HG03575 (cell line): ENCODE measurements at regions not wholly inside any gene's neighbourhood (a gene's known extent, or its start where the extent isn't known, plus 50 kb on each side); places are given as distances from the start of the nearest gene placed in this dataset.

Experiments used
- ATAC-seq: cut with Tn5 transposase; IDR thresholded peaks from one replicate; pipeline ENCODE4 v1.9.1; 2021; ENCODE audit not compliant: unreplicated experiment, insufficient number of reproducible peaks, low FRiP score; ENCODE audit errors: extremely low read depth

DNA sequence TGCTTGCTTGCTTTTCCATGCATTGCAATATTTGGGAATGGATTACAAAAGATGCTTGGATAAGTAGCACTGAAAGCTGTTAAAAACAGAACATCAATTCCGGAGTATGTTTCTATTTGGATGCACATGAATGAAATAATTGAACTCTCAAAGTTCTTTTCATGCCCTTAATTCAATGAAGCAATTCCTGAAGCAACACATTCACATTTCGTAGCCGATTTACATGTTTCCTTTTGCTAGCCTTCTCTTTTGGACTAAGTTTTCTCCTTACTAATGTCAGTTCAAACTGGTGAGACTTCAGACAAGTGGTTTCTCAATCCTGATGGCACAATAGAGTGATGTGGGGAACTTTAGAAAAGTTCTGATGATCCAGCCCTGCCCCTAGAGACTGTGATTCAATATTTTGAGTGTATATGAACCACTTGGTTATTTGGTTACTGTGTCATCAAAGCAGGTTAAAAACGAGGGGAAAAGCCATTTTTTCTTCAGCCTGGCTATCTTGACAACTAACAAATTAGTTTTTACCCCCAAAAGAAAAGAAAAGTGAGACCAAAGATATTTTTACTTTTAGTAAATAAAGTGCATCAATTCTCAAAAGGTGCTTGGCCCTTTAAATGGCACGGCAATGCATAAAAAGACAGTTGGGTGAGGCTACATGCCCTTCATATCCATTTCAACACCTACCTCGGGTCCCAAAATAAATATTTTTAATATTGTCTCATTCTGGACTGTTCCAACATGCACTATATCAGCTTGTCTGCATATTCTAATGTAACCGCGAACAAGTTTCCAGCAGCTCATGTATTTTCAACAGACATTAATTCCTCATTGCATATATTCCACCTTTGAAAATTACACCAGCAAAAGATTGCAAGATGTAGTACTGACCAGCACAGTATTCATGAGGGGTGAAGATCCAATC, 90.1 kb upstream of the RPL34 start:
- ATAC-seq = no peak

DNA sequence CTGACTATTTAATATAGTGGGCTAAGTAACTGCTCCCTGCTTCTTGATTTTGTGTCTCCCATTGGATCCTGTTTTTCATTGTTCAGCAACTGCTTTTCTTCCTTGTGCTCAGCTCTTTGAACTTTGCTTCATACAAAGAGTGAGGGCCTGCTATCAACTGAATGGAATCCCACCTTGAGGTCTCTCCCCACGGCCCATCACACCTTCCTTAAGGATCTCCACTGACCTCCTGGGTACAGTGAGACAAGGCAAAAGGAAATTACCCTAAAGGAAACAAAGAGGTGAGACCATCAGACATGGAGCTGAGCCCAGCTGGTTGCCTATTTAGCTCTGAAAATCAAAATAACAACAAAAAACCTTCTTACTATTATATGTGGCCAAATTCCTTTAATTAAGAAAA, 91.3 kb upstream of the RPL34 start:
- no peak for ATAC-seq

DNA sequence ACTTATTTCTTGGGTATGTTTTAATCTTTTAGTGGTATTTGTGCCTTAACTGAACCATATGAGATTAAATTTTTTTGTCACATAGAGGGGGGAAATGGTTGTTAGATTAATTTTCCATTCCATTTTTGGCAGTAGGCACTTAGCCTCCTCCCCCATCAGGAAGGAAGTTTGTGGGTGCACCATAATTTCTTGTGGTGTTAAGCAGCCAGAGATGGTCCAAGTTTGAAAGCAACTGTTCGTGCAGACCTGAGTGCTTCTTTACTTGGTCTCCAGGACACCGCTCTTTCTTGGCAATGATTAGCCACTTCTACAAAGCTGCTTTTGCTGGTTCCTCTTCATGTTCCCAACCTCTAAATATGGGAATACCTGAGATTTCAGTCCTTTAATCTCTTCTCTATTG, 92.7 kb upstream of the RPL34 start:
- ATAC-seq = no peak

DNA sequence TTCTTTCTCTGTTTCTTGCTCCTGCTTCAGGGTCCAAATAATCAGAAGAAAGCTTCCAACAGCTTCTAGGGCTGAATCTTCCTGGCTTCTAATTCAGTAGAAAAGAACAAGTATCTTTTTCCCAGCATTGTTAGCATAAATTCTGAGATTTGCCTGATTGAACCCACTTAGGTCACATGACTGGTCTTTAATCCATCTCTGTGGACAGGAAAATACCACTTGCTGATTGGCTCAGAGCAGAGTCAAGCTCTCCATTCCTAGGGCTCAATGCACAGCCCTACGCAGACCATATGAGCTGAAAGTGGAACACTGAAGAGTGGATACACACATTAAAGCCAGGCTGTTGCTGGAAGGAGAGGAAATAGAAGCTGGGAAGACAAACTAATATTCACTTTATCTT, 99.6 kb upstream of the RPL34 start:
- no peak for ATAC-seq

DNA sequence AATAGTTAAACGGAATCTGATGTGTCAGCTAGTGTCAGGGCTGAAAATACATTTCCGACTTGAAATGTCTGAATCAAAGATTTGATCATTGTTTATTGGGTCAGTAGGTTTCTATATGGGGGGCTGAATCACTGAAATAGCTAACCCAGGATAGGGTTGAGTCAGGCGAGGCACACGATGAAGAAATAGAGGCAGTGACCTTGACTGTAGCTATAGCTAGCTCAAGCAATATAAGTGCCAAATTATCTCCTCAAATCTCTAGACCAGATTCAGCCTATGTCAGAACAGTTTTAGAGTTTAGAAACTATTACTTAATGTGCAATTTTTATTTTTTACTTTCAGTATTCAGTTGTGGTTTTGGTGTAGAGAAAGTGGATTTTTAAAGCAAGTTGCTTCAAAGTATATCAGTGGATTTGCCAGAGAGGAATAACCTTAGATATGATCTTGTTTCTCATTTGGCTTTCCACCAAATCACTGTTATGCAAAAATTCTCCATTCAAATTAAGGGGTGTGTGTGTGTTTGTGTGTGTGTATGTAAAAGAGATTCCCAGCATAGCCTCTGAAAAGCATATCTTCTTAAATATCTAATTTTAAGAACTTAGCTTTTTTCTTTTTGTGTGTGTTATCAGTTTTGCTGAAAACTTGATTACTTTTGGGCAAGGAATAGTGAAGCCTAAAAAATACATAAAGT, 100.3 kb upstream of the RPL34 start:
- ATAC-seq = no peak

DNA sequence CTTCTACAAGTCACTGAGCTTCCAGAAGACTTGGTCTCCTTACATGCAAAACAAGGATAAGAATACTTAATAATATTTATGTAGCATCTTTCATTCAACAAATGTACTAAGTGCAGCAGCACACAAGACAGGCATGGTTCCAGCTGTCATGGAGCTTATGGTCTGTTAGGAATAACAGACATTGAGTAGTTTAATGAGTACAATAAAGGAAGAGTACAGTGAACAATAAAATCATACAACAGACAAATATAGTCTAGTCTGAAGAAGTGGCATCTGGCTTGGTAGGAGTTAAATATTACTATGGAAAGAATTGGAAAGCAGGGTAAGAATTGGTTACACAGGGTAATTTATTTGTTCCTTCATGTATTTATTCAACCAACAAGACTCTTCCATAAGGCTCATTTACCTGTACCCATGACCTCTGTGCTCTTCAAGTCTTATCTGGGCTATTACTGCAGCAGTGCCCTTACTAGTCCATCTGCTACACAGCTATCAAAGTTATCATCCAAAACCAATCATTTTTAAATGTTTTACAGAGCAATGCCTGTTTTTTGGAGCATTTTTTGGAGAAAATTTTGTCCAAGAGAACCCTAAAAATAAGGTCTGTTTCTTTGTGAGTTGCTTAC, 101.1 kb upstream of the RPL34 start:
- no peak for ATAC-seq

DNA sequence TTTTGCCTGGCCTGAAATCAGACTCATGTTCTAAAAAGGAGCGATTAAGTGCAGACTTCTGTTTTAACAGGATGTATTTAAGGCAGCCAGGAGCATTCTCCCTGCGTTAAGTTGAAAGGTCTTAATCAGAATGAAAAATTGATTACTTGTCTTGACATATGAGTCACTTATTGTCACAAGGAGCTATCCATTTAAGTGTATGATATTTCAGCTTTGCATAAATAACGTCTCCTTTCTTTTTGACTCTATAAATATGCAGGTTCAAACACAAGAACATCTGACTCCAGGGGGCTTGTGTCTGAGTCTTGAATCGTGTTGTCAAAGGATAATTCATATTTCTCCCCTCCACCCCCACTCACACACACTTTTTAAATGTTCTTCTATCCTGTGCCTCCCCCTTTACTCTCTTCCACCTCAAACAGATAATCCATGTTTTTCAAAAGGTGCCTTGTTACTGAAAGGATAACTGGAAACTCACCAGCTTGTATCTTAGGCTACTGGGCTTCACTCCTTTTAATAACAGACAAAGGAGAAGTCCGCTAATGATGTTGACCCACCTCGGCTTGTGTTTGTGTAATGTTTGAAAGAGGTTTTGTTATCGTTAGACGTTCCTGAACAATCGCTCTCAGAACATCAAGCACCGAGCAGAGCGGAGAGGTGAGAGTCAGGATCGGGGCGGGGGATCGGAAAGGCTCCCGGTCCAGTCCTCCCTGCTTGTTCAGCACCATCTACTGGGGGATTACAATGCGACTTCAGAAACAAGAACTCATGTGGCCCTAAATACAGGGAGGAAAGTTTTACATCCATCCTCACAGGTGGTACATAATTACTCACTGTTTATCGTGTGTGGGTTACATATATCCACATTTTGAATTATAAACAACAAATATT, 107.5 kb upstream of the RPL34 start:
- no peak for ATAC-seq

DNA sequence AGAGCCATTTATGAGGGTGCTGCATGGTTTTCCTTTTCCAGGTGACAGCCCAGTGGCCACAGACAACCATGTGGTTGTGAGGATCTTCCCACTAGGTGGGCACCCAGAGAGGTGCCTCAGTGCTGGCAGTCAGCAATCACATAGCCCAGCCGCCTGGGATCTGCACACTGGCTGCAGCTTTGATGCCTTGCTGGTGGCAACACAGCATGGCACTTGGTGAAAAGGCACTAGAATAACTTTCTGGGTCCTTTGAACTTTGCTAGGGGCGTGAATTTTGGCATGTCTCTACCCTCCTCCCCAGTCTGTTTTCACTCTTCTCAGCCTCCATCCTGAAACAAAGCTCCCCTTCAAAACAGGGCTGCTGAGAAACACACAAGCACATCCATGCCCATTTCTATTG, 108.8 kb upstream of the RPL34 start:
- ATAC-seq = no peak

DNA sequence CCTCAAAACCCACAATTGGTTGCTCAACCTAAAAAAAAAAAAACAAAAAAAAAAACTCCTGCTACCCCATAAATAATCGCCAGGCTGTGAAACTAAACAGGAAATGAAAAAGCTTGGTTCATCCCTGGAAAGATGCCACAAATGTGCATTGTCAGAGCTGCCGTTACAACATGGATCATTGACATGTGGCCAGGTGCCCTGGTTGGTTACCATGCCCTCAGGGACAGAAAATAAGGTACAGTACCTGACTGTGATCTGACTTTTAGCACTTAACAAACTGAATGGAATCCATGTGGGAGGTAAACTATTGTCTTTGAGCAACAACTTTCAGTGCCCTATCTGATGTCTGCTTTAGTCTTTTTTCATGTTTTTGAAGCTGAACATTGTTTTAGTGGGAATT, 118.0 kb upstream of the RPL34 start:
- no peak for ATAC-seq

DNA sequence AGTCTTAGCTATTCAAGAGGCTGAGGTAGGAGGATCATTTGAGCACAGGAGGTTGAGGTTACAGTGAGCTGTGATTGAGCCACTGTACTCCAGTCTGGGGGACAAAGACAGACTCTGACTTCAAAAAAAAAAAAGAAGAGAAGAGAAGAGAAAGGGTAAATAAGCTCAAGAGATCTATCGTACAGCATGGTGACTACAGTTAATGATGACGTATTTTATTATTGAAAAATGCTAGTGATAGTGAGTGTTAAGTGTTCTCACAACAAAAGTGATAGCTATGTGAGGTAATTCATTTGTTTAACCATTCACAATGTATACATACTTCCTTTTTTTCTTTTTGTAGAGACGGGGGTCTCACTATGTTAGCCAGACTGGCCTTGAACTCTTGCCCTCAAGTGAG, 121.5 kb upstream of the RPL34 start:
- ATAC-seq = no peak

DNA sequence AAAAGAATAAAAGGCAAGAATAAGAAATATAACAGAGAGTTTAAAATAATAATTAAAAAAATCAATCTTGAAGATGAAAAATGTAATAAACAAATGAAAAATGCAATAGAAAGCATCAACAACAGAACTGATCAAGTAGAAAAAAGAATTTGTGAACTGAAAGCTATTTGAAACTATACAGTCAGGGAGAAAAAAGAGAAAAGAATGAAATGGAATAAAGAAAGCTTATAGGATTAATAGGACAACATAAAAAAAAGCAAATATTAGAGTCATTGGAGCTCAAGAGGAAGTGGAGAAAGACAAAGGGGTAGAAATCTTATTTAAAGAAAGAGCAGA, 126.8 kb upstream of the RPL34 start:
- no peak for ATAC-seq

DNA sequence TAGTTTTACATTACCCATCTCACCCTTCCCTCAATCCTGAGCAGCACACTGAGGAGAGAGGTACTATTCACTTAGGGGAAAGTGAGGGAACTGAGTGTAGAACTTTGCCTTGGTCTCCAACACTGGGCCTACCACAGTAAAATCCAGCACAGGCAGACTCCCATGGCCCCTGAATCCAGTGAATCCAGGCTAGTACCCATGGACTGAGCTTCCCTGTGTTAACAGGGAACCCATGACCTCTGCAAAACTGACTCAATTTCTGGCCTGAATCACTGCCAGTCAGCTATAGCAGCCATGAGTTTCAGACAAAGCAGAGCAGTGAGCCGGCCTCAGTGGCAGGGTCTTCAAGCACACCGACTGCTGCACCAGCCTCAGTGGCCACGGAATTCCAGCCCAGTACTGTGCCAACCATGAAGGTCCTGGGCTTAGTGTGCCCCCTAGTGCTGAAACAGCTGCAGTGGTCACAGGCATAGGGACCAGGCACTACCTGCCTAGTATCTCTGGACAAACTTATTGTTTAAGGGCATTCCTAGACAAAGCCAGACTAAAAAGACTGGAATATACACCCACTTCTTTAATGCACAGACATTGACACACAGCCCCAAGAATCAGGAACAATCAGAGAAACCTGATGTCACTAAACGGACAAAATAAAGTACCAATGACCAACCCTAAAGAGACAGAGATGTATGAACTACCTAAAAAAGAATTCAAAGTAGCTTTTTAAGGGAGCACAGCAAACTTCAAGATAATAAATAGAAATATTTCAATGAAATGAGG, 127.4 kb upstream of the RPL34 start:
- no peak for ATAC-seq

DNA sequence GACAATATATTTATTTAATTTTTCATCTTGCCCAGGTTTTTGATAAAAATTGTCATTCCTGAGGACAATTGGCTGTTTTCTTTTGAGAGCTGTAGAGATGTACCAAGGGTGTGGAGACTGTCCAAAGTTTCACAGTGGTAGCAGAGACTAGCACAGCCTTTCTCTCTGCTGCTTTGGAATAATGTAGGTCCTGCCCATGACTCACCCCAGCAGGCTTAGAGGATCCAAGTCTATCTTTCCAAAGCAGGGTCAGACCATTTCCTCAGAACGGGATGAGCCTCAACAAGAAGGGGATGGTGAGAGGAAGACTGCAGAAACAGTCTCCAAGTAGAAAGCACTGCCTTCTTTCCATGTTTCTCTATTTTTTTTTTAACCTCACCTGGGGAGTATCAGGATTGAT, 131.5 kb upstream of the RPL34 start:
- no peak for ATAC-seq

DNA sequence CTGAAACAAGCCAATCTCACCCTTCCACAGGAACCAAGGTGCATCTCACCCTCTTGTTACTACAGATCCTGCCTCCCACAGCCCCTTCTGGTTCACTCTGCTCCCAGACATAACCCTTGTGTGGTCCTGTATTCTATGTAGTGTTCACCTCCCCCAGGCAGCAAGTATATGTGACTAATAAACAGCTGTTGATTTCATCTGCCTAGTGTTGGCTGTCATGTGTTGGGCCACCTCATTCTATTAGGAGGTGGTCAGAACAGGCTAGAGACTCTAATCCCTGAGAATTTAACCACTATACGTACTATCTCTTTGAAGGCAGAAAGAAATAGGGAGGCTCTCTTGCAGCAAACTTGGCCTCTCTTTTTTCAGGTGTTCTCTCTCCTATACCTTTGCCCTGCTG, 134.3 kb upstream of the RPL34 start:
- no peak for ATAC-seq

DNA sequence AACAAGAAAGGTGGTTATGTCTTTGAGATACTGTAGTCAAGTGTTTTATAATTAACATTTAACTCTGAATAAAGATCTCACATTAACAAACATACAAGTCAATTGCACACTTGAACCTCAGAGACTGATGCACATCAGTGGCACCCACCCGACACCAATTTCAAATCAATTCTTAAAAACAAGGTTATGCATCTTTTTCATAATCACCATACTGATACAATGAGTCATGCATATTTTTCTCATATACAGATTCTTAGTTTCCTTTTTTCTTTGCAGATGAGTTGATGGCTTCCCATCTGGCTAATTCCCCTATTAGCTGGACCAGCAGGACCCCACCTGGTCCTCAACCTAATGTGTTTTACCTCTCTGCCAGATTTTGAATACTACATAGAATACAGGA, 136.2 kb upstream of the RPL34 start:
- ATAC-seq = no peak

DNA sequence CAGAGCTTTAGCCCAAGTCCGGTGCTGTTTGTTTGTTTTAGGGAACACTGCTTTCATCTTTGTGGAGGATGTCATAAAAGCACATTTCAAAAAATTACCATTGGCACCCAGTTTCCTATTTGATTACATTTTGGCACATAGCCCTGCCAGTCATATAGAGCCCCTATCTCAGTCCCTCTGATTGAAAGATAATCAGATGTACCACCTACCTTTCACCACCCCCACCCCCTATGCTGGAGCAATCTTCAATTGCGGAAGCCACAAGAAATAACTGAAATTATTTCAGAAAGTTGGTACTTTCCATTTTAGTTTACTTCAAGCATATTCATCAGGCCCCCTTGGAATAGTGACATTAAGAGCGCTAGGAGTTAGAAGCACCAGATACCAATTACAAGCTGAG, 136.7 kb upstream of the RPL34 start:
- no peak for ATAC-seq

DNA sequence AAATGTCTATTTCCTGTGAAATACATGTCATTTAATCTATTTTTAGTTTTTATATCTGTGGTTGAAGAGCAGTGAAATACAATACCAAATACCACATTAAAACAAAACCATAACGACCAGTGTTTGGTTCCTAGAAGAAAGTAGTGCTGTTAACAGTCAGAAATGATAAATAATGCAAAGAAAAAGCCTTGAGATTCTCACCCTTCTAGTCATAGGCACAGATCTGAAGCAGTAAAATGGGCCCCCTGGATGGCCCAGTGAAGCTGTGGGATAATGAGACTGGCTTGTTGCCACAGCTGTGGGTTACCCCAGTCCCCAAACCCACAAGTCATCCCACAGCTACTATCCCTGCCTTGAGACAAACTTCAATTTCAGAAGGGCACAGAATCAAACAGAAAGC, 137.3 kb upstream of the RPL34 start:
- ATAC-seq = no peak

DNA sequence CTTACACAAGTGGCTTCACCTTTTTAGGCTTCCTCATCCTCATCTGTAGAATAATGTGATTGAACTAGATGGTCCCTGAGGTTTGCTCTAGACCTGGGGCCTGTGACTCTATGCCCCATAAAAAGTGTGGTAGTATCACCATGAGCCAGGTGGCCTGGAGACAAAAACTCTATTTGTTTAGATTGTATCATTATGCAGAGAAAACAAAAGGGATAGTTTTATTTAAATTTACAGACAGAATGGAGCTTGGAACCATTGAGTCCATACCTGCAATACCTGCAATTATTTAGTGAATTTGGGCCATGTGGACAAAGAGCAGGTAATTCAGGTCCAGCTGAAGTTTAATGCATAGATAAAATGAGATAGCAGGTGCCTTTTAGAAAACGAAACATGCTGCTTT, 139.5 kb upstream of the RPL34 start:
- no peak for ATAC-seq
